Tongue (tissue), 1 donor: ENCODE measurements at regions not wholly inside any gene's neighbourhood (a gene's known extent, or its start where the extent isn't known, plus 50 kb on each side); places are given as distances from the start of the nearest gene placed in this dataset.
"Not testable (repeated sequence)": the region's sequence is repeated elsewhere in the genome, so short reads cannot be mapped to it uniquely, and the experiment has no call there.

Experiments
- DNase-seq: peaks from one replicate; pipeline ENCODE4 v3.0.0-alpha.2; 2015

DNA sequence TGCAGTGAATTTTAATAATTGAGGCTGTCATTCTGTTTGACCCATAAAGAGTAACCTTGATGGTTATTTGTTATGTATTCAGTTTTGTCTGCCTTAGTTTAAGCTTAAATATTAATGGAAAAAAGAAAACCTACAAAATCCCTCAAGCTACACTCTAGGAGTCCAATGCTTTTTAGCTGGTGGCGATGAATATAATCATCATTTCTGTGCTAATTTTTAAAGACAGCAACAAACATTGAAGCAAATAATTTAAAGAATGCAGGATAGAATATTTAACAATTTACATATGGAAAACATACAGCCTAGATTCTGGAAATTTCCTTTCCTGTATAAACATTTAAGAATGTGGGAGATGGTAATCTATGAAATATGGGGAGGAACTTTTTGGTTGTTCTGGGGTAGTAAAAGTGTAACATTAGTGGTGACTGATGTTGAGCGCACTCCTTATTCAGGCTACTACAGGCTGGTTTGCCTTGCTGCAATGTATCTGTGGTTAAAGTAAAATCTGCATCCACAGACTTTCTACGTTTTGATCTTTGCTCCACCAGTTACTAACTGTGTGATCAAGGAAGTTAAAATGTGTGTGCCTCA is 287.9 kb upstream of the DEFB112 start:
- no peak for DNase-seq

DNA sequence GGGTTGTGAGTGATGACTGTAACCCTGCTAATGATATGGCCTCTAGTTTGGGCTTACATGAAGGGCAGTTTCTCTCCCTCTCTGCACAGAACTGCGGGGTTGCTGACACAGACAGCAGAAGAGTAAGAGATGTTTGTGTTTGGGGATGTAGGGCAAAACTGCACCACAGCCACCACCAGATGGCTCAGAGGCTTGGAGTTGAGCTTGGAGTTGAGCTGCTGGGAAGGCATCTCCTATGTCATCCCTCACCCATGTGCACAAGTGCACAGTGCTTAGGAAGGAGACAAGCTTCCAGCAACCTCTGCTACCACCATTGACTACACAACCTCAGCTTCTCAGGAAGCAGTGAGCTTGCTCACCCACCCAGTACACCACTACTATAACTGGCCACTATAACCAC is 303.9 kb upstream of the DEFB112 start:
- no peak for DNase-seq

DNA sequence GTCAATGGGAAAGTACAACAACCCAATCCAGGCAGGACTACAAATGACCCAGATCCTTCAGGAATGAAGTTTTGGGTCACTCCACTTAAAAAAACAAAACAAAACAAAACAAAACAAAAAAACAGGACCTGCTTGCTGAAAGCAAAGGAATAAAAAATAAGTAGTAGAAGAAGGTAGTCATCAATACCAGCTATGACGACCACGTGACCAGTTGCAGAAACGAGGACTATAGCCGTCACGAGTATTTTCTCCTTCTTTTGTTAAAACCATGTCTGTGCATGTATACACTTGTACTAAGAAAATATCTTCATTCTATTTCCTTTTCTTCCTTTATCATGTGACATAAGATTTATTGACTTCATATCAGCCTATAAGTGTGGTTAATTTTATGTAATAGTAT is 308.4 kb upstream of the DEFB112 start:
- no peak for DNase-seq

DNA sequence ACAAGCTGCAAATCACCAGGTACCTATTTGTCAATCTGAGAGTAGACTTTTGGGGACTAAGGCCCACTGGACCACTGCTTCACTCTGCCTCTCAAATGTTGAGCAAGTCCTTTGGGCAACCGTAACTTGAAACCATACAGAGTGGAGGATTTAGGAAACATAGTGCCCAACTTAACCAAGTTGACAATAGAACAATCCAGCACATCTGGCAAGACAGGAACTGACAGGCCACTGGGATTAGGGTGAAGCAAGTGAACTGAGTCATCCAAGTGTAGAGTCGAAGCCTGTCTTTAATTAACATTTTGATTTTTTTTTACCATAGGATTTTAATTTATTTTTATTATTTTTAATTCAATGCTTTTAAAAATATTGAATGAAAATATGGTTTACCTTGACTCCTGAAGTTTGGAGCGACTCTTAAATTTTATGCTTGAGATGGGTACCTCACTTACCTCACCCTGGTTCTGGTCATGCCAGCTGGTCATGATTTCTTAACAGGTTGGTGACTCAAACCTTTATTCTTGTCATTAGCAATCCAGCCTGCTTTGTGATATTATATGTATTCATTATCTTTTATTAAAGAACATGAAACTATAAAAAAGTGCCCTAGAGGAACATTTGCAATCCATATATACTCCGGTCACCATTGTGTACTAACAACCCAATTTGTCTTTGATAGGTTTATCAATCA is 312.1 kb upstream of the DEFB112 start:
- no peak for DNase-seq

DNA sequence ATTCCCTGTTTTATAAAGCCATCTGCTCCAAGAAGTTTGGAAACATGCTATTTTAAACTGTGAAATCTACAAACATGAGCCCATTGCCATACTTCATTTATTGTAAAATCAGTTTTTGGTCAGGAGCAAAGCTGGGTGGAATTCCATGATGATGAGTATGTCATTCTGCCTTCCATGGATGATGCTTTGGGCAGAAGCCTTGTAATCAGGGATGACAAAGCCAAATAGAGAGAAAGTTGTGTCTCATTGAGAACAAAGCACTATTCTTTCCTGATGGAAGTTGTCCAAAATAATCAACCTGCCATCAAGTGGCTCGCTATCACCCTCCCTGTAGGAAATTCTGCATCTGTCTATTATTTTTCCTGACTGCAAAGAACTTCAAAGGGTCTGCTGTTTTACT is 313.0 kb upstream of the DEFB112 start:
- DNase-seq = no peak

DNA sequence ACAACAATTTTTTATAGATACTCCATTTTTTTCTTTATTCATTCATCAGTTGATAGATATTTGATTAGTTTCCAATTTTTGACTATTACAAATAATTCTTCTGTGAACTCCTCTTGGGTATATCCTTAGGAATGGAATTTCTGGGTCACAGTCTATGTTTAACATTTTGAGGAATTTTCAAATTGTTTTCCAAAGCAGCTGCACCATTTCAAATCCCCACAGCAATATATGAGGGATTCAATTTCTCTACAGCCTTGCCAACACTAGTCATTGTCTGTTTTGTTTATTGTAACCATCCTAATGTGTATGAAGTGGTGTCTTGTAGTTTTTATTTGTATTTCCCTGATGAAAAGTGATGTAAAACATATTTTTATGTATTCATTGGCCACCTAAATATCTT is 320.3 kb upstream of the DEFB112 start:
- peak; percentile 1 for DNase-seq

DNA sequence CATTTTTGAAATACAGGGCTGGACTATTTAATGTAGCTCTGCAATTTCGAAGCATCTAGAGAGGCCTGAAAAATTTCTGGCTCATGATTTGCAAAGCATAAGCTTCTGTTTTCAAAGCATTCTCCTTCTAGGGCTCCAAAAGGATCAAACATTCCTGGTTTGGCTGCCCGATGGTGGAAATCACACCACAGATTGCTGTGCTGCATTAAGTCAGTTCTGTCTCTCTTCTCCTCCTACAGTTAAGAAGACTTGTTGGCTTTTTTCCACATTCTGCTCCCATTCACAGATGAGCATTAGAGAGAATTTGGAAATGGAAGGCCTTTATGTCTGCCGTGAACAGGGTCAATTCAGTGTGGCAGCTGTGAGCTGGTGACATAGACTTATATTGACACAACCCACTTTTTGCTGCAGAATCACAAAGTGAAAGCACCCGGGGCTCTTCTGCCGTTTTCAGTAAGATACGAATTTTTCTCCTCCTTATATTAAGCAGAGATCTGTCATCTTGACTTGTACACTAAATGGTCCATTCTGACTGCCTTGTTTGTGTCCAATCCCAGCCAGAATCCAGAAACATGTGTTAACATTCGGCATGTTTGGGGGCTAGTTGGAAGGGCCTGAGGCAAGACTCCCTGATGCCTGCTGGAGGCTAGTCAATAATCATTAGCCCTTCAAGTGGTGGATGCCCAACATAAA is 330.8 kb upstream of the DEFB112 start:
- peak; percentile 1 for DNase-seq

DNA sequence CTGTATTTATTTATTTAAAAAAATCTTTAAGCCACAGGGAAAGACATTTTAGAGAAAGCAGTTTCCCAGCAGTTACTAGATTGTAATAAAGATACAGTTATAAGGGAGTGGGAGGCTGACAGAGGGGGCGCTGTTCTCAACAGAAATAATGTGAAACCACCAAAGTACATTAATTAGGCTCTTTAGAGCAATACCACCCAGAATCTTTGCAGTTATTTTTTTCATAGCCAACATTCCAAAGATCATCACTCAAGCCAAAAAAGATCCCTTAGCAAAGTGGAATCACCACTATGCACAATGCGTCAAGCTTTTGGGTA is 331.3 kb upstream of the DEFB112 start:
- DNase-seq = peak; percentile 2

DNA sequence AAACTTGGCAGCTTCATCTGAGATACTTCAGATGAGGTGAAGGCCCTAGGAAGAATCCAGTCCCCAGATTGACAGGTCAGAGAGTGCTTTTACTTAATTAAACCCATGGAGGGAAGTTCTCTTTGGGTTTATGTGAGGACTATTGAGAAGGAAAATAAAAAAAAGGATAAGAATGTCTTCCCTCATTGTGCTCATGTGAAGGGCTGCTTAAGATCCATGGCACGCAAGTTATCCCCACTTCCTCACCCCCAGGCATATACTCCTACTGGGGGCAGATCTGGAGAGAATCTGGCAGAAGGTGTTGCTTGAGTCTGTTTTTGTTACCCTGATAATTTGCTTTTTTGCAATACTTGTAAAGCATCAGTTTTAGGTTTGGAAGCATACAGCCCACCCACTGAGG is 322.9 kb upstream of the TFAP2D start:
- DNase-seq = no peak

DNA sequence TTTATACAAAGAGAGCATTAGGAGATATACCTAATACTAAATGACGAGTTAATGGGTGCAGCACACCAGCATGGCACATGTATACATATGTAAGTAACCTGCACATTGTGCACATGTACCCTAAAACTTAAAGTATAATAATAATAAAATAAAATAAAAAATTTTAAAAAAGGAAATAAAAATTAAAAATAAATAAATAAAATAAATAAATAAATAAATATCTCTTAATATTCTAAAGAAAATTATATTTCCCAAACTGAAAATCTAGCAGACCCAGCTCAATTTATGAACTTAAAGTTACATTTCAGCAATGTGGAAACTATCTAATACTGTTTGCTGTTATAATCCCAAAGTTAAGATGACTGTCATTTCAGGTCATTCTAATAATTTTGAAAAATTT is 319.2 kb upstream of the TFAP2D start:
- not testable (repeated sequence) for DNase-seq

DNA sequence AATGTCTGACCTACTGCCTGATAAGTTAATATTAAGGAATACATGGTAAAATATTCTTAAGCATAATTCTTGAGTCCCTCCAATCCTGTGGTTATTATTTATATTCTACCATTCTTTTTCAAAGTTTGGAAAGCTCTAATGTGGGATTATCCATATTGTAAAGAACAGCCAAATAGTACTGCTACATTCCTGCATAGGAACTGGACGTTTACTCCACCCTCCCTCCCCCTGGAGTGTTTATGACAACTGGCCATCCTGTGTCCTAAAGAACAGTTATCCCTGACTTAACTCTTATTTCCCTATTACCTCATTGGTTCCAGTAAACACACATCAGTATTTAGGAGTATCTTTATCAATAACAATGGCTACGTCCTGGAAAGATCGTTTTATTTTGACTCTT is 308.7 kb upstream of the TFAP2D start:
- no peak for DNase-seq

DNA sequence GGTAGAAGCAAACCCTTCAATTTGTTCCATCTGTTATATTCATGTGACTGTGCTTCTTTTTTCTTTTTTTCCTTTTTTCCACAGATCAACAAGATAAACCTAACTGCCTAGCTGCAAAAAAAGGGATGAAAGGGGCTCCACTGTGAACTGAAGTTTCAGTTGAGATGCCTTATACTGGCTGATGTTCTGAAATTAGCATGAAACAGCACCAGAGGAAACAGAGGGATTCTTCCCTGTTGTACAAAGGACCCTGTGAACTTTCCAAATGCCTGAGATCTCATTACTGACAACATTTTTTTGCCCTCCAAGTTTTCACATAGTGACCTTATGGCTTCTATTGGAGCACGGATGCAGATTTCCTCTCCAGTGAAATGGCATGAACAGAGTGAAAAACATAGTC is 302.7 kb upstream of the TFAP2D start:
- DNase-seq = no peak

DNA sequence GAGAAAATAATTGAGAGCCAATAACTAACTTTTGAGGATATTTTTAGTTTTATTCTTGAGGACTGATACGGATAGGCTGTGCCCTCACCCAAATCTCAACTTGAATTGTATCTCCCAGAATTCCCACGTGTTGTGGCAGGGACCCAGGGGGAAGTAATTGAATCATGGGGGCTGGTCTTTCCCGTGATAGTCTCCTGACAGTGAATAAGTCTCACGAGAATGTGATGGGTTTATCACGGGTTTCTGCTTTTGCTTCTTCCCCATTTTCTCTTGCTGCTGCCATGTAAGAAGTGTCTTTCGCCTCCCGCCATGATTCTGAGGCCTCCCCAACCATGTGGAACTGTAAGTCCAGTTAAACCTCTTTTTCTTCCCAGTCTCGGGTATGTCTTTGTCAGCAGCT is 292.3 kb upstream of the TFAP2D start:
- not testable (repeated sequence) for DNase-seq

DNA sequence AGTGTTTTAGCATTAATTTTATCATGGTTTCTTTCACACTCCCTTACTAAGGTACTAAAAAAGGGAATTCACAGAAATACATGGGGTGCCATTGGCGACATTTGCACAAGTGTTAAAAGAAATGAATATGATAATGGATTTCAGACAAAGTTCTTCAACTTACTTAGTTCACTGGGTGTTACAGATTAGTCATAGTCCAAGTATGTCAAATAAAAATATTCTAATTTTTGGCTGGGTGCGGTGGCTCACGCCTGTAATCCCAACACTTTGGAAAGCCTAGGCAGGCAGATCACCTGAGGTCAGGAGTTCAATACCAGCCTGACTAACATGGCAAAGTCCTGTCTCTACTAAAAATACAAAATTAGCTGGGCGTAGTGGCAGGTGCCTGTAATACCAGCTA is 286.1 kb upstream of the TFAP2D start:
- DNase-seq = no peak

DNA sequence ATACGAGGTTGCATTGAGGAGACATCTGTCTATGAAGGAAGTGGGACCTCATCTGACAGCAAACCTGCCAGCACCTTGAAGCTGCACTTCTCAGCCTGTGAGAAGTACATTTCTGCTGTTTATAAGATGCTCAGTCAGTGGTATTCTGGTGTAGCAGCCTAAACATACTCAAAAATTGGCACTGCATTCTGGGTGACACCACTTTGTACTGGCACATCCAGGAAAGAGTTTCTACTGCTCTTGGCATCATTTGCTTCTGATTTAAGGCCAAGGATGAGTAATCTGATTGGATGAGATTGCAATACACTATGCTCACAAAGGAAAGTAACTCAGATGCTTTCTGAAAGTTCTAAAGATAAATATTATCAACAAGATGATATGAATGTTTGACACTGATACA is 275.4 kb upstream of the TFAP2D start:
- DNase-seq = no peak

DNA sequence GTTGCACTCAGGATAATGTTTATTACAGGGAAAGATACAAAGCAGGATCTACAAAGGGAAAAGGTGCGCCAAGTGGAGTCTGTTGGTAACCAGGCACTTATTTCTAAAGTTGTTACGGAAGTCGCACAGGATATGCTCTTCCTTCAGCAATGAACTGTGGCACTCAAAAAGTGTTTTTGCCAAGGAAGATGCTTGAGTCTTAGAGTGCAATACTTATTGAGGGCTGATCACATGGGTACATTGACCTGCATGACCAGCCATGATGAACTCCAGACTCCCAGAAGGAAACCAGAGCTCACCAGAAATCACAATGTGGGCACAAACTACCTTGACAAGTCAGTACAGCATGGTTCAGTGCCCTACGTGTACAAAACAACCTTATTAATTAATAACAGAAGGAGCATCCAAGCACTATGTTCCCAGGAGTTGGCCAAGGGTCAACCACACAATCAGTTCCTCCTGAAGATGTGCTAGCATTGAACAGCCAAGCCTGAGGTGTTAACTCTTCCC is 270.7 kb upstream of the TFAP2D start:
- DNase-seq = no peak

DNA sequence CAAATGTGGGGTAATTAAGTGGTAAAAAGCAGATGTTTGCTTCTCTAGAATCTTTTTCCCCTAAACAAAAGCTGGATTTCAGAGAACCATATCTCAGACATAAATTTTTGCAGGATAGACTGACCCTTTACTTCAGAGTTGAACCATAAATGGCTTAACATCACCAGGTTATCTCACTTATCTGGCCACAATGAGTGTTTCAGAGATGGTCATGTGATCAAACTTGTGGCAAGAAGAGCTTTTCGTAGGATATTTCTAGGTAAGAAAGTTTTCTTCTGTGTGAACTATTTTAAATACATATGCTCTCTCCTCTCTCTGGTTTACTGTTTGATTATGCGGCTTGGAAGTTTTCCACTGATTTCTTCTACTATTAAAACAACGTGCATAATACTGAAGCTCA is 270.2 kb upstream of the TFAP2D start:
- DNase-seq = no peak

DNA sequence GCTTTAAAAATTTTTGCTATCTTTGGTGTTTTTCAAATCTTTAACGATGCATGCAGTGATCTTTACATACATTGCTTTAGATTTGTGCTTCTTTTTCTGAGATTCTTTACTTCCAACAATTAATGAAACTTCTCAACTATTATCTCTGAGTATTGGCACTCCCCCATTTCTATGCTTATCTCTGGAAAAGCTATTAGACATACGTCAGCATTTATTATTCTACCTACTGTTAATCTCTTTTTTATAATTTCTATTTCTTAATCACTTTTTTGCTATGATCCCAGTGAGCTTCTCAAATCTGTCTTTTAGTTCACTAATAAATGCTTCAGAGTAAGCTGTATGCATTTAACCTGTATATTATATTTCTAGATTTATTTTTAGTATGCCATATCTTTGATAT is 264.2 kb upstream of the TFAP2D start:
- DNase-seq = no peak

DNA sequence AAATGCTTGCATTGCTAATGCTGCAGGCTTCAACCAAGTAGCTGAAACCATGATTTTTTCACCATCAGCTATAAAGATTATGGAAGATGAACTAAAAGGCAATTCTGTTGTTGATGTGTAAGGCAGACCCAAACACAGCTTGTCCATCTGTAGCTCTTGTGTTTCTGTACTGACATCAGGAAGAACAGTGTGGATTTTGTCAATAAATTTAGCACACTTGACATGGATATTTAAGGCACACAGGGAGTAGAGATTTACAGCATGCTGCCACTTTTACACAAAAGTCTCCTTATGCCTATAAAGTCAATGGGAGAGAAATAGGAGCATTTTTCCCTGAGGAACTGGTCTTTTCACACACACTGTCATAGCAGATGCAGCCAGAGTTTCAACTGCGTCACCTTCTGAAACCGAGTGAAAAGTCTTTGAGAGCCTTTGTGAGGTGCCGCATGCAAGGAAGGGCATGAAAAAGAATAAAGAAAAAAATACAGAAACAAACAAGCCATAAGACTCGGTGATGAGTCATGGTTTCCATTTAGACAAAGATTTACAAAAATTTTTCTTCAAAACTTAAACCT is 261.4 kb upstream of the TFAP2D start:
- DNase-seq = no peak

DNA sequence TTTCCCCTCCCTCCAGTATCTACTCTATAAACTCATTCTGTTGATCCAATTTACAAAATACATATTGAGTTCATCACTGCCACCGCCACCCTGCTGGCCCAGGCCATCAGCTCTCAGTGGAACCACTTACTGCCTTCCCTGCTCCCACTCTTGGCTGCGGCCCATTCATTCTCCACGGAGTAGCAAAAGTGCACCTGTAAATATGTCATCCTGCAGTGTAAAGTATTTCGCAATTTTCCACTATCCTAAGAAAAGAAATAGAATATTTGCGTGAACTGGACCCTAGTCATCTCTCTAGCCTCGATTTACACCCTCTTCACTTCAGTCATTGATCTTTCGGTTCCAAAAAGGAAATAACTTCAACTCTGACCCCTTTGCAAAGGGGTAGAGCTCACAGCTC is 258.3 kb upstream of the TFAP2D start:
- no peak for DNase-seq

DNA sequence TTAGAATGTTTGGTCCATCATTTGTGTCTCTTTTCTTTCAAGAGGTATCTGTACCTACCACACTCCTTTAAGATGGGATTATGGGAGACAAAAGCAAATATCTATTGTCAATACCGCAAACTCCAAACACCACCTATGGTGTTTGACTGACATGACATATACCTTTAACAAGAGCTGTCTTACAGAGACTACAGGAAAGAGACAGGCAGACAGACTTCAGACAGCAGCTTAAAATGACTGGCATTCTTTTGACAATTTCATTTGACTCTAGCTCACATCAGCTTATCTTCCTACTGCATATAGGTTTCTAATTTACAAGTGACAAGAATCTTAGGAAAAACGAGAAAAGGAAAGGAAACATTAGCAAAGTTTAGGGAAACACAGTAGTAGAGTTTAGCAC is 256.0 kb upstream of the TFAP2D start:
- no peak for DNase-seq

DNA sequence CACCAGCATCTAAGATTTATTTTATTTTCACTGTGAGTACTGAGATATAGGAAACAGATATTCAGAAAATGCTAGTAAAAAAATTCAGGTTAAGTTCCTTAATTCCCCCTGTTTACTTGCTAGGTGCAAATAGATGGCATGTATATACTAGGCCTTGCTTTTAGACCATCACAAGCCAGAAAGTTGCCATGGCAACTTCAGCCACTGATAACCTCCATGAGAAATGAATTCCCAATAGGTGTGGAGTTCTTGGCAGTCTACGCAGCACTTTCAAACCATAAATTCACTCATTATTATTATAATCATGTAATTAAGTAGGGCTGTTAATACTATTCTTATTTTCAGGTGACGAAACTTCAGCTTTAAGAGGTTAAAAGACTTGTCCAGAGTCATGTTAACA is 251.6 kb upstream of the TFAP2D start:
- DNase-seq = no peak

DNA sequence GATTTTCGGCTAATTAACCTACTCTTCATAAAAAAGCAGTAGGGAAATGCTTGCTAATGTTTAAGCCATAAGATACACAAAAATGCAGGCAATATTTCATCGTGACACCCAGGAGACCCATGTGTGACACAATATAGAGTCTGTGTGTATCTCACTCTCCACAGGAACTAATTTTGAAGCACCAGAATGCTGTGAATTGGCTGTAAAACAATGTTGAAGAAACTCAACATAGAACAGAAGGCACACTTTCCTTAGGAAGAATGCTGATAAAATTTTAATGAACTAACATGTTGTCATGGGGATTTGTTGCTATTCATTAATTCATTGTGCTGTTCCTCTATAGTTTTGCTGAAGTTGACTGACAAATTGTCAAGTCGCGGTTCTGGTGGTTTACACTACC is 249.4 kb upstream of the TFAP2D start:
- no peak for DNase-seq

DNA sequence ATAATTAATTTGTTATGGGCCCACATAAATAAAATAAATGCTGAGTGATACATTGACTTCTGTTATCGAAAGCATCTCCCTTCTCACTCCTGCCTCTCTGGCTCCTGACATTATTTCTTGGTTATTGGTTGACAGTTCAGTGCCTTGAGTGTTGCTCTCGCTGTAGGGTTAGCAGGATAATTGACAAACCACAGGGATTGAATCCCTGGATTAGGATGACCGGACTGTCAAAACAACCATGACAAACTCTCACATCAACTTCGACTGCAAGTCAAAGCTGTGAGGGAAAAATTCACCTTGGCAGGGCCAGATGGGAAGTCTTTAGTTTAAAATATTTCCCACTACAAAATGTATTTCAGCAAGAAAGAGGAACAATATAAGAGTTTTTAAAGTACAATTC is 245.4 kb upstream of the TFAP2D start:
- no peak for DNase-seq
